H54 (cell line): ENCODE measurements at regions not wholly inside any gene's neighbourhood (a gene's known extent, or its start where the extent isn't known, plus 50 kb on each side); places are given as distances from the start of the nearest gene placed in this dataset.
"Not testable (repeated sequence)": the region's sequence is repeated elsewhere in the genome, so short reads cannot be mapped to it uniquely, and the experiment has no call there.

Source experiments
- DNase-seq: peaks from one replicate; pipeline ENCODE4 v3.0.0; 2011; ENCODE audit warnings: low spot score, mixed read lengths; ENCODE audit not compliant: insufficient read length
- FAIRE-seq: peaks from 3 replicates; lab custom pipeline; 2011; peaks lifted over from hg19 to GRCh38; lab: Jason Lieb, UNC
- POLR2A ChIP-seq: IDR thresholded peaks from 2 replicates; pipeline ENCODE4 v1.6.1; 2011; ENCODE audit warnings: low read depth, mild to moderate bottlenecking, low read length

DNA sequence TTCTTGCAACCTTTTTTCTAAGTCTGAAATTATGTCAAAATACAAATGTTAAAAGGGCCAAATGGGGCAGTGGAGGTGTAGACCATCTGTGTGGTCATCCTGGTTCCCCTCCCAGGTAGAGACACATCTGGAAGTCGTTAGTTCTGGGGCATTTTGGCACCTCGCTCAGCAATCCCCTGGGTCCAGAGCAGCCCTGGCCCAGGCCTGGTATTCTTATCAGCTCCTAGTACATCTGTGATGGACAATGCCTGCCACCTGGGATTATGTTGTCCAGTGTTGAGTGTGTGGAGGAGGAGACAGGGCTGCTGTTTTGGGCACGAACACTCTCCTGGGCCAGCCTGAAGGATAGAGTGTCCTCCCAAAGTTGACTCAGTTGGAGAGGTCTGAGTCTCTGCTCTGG, 74.8 kb downstream of the GADD45G start:
- FAIRE-seq (no peak), DNase-seq (no peak)
- no peak for TF ChIP-seq POLR2A

- FAIRE-seq (no peak), DNase-seq (no peak)
- TF ChIP-seq POLR2A: no peak
Observed at GRCh38 chr9:89680547-89681467, 76.0 kb downstream of the GADD45G start.

- FAIRE-seq, DNase-seq: not testable (repeated sequence)
Observed at GRCh38 chr9:89681468-89681859, 76.7 kb downstream of the GADD45G start.

- FAIRE-seq (no peak), DNase-seq (no peak)
- no peak for TF ChIP-seq POLR2A
Observed at GRCh38 chr9:89683626-89684025, 78.8 kb downstream of the GADD45G start.

- FAIRE-seq (no peak), DNase-seq (no peak)
- no peak for TF ChIP-seq POLR2A
Observed at GRCh38 chr9:89684218-89684617, 79.4 kb downstream of the GADD45G start.

DNA sequence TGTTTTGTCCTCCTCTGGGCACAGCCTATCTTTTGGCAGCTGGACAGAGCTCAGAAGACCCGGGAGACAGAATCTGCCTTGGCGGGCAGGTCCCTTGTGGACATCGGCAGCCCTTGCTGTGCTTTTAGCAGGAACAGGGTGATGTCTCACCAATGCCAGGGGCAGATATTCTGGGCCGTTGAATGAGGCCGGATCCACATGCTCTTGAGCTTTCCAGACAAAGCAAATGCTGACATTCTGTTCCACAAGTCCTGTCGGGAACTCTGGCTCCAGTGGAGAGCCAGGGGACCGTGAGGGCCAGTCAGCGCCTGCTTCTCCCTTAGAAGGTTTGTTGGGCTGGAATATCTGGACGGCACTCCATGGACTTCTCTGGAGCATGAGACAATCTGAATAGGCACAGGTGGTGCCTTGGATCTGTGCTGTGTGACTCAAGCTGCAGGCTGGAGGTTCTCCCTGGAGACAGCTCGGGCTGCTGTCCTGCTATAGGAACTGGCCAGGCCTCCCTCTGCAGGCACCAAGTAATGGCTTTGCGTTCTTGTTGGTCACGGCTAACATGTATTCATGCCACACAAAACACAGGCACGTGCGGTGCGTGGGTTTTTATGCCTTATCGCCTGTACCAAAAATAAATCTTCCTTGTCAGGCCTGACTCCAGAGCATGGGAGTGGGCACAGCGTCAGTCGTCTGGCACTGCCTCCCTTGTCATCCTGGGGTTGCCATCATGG, 80.3 kb downstream of the GADD45G start:
- FAIRE-seq (no peak), DNase-seq (no peak)
- TF ChIP-seq POLR2A: no peak

DNA sequence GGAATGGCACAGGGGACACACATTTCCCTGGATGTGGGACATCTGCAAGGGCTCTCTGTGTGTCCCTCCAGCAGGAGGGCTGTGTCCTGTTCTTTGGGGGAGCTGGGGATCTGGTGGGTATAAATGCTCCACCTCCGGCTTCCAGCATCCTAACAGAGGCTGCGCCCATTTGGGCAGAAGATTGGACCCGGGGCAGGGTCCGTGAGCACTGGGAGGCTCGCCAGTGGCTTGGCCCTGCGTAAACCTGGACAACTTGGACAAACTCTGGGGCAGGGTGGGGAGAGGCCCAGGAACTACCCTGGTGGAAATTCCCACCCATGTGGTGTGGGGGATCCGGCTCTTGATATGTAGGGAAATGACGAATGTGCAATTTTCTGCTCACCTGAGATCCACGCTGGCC, 80.9 kb downstream of the GADD45G start:
- DNase-seq: no peak
- TF ChIP-seq POLR2A: no peak
- no peak for FAIRE-seq

DNA sequence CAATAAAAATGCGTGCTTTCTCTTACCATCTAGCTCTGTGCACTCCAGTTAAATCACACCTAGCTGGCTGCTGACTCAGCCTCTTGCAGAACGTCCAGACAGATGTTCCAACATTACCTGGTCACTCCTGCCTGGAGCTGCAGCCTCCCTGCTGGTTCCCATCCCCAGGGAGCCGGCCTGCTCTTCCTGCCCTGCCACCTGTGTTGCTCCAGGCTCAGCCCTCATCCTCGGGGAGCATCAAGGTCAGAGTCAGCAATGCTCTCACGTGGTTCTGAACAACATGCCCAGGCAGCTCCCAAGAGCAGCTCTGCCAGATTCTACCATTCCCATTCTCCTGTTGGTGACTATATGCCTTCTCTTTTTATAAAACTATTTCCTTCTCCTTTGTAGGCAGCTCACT, 81.3 kb downstream of the GADD45G start:
- FAIRE-seq (no peak), DNase-seq (no peak)
- TF ChIP-seq POLR2A: no peak

GRCh38 chr9:89686621-89687020, 81.8 kb downstream of the GADD45G start:
- TF ChIP-seq POLR2A: no peak
- FAIRE-seq (no peak), DNase-seq (no peak)

DNA sequence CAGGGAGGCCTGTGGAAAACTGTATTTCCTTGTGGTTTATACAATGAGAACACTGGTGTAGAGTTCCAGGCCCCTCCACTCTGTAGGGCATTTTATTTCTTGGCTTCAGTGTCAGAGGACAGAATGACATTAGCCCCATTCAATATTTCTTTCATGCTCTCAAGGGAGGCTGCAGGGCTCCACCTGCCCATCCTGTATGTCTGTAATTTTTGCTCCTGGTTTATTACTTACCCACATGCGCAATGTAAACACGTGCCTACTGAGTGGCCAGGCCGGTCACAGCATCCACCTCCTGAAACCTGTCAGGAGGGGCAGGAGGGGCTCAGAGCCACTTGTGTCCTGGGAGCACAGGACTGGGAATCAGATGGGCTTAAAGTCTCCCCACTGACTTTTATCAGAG, 82.4 kb downstream of the GADD45G start:
- no peak for FAIRE-seq
- no peak for TF ChIP-seq POLR2A
- DNase-seq: no peak

- DNase-seq (no peak), FAIRE-seq (no peak)
- no peak for TF ChIP-seq POLR2A
Observed at GRCh38 chr9:89687848-89688247, 83.0 kb downstream of the GADD45G start.

DNA sequence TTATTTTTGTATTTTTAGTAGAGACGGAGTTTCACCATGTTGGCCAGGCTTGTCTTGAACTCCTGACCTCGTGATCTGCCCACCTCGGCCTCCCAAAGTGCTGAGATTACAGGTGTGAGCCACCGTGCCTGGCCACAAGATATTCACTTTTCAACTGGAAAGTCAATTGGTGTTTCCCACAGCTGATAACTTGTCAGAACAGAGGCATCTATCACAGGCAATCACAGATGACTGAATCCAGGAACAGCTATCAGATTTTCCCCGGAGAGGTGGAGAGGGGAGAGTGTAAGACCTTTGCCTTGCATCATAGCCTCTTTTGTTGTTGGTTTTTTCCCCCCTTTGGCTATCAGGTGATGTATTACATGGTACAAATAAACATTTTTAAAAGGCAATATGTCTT, 84.5 kb downstream of the GADD45G start:
- DNase-seq, FAIRE-seq: not testable (repeated sequence)

GRCh38 chr9:89690334-89690912, 85.6 kb downstream of the GADD45G start:
- DNase-seq (no peak), FAIRE-seq (no peak)
- no peak for TF ChIP-seq POLR2A

DNA sequence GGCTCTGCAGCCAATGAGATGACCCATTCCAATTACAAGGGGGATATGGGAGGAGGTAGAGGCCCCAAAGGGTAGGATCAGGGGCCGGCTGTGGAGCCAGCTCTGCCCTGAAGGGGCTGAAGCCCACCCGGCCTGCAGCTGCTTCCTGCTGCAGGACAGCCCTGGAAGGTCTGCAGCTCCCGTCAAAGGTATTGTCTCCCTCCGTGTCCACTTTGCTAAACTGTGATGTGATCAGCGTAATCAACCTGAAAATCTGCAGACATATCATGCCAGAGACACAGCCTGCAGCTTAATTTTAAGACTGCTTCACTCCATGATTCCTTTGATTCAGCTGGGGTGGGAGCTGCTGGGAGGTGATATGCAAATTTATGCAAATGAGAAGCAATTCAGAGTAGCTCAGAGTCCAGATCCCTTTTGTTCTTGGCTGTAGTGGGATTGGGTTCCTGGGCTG, 90.7 kb downstream of the GADD45G start:
- FAIRE-seq (no peak), DNase-seq (no peak)
- no peak for TF ChIP-seq POLR2A

DNA sequence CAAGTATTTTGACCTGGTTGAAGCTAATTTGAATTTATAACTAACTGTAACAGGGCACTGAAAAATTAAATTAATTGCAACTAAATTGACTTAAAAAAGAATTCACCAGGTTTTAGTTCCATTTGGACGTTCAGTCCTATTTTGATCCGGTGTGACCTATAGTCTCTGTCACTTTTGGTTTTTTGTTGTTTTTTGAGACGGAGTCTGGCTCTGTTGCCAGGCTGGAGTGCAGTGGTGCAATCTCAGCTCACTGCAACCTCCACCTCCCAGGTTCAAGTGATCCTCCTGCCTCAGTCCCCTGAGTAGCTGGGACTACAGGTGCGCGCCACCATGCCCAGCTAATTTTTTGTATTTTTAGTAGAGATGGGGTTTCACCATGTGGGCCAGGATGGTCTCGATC, 91.2 kb downstream of the GADD45G start:
- not testable (repeated sequence) for FAIRE-seq, DNase-seq
